ENCODE measurements at regions not wholly inside any gene's neighbourhood (a gene's known extent, or its start where the extent isn't known, plus 50 kb on each side); places are given as distances from the start of the nearest gene placed in this dataset.

DNA sequence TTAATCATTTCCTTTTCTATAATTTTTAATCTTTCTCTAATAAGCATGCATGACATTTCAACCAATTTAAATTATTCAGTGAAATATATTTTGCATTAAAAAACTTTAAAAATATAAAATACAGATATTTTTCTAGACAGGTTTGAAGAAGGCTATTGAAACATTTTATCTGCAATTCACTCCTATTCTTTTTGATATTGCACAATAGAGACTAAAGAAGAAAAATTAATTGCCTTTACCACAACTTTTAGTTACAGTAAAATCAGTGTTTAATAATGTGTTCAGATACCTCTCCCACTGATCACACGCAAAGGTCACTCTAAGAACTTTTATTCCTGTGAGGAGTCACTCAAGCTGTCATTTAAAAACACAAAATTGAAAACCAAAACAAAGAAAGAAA is 1416.7 kb downstream of the FSCB start:
- WGBS (ENCODE audit: low lambda C conversion rate) = 30% methylated on average over 1 of the region's 1 CpG

DNA sequence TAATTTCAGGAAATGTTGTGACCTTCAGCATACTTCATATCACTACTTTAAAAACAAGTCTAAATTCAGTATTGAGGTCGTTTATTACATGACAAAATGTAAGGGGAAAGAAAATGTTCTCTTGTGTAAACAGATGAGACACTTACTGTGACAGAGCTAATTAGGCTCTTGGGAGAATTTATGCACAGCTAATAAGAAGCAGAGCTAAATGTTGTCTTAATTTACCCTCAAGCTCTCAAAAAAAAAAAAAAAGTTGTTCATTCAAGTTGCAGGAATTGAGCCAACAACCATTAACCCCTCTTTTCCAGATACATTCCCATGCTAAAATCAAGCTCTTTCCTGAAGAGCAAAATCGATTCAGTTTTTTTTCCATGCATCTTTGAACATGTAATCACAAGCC is 1419.4 kb downstream of the FSCB start:
- no peak overlapping the region for H3K9ac ChIP-seq

More for the DNA sequence above, 1416.7 kb downstream of the FSCB start:
- Histone ChIP-seq H2AFZ (ENCODE audit: low read depth) (no peak overlapping the region), H3K9ac (no peak overlapping the region), H4K20me1 (ENCODE audit: insufficient read depth) (no peaks in the 10 kb centered on the region), H3K4me3 (ENCODE audit: low read depth in 2 of 2, low read length in 1 of 2) (no peak overlapping the region), H3K27ac (ENCODE audit: low read depth in 2 of 2, low read length in 1 of 2) (no peak overlapping the region), H3K79me2 (ENCODE audit: insufficient read depth) (no peaks in the 10 kb centered on the region), H3K9me3 (no peaks in the 10 kb centered on the region), H3K9me2 (no peaks in the 10 kb centered on the region), H3K4me2 (no peak overlapping the region), H3K27me3 (ENCODE audit: insufficient read depth) (no peaks in the 10 kb centered on the region), H3F3A (replicated peaks; ENCODE audit: insufficient read depth) (no peaks in the 10 kb centered on the region), H3K36me3 (replicated peaks in 1 of 2; ENCODE audit: control insufficient read depth in 1 of 2, insufficient read depth in 2 of 2, low read length in 1 of 2) (no peaks in the 10 kb centered on the region), H3K4me1 (ENCODE audit: control insufficient read depth in 1 of 2, insufficient read depth in 2 of 2, low read depth in 1 of 2, low read length in 1 of 2) (no peaks in the 10 kb centered on the region)
- CTCF ChIA-PET = no interaction called here
- POLR2A ChIA-PET = no interaction called here
- DNase-seq = no peak
- TF ChIP-seq, protein P1, sequence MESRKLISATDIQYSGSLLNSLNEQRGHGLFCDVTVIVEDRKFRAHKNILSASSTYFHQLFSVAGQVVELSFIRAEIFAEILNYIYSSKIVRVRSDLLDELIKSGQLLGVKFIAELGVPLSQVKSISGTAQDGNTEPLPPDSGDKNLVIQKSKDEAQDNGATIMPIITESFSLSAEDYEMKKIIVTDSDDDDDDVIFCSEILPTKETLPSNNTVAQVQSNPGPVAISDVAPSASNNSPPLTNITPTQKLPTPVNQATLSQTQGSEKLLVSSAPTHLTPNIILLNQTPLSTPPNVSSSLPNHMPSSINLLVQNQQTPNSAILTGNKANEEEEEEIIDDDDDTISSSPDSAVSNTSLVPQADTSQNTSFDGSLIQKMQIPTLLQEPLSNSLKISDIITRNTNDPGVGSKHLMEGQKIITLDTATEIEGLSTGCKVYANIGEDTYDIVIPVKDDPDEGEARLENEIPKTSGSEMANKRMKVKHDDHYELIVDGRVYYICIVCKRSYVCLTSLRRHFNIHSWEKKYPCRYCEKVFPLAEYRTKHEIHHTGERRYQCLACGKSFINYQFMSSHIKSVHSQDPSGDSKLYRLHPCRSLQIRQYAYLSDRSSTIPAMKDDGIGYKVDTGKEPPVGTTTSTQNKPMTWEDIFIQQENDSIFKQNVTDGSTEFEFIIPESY (IDR thresholded peaks at IDR 0.05; ENCODE audit: borderline replicate concordance, low read depth) = no peak
- TF ChIP-seq SMC3 (IDR thresholded peaks at IDR 0.05; ENCODE audit: low read depth, low read length) (no peak), NRF1 (IDR thresholded peaks at IDR 0.05; ENCODE audit: low read depth, low read length) (no peak)

DNA sequence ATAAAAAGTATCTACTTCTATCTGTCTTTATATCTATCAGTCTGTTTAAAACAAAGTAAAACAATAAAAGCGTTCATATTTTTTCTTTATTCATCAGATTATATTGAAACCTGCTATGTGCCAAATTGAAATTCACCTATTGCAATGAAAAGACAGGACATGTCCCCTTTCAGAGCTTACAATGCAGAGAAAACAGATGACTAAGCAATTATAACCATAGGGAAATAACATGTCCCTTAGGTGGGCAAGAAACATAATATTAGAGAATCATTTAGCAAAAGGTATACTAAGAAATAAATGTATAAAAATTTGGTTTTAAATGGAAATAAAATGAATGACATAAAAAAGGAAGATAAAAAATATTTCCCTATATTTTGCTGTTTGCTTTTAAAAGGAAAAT is 1421.3 kb downstream of the FSCB start:
- Histone ChIP-seq H4K20me1 (ENCODE audit: insufficient read depth) (no peaks in the 10 kb centered on the region), H3K9me3 (no peaks in the 10 kb centered on the region), H3K79me2 (ENCODE audit: insufficient read depth) (no peaks in the 10 kb centered on the region), H3K9ac (no peak overlapping the region), H3K9me2 (no peaks in the 10 kb centered on the region), H3K4me3 (ENCODE audit: low read depth in 2 of 2, low read length in 1 of 2) (no peak overlapping the region), H3K27ac (ENCODE audit: low read depth in 2 of 2, low read length in 1 of 2) (no peak overlapping the region), H3K4me1 (ENCODE audit: control insufficient read depth in 1 of 2, insufficient read depth in 2 of 2, low read depth in 1 of 2, low read length in 1 of 2) (no peaks in the 10 kb centered on the region), H3K36me3 (replicated peaks in 1 of 2; ENCODE audit: control insufficient read depth in 1 of 2, insufficient read depth in 2 of 2, low read length in 1 of 2) (no peaks in the 10 kb centered on the region), H3K27me3 (ENCODE audit: insufficient read depth) (no peaks in the 10 kb centered on the region), H3F3A (replicated peaks; ENCODE audit: insufficient read depth) (no peaks in the 10 kb centered on the region), H2AFZ (ENCODE audit: low read depth) (no peak overlapping the region), H3K4me2 (no peak overlapping the region)
- ChIA-PET POLR2A (no interaction called here), CTCF (no interaction called here)
- 3% methylated on average over 1 of the region's 1 CpG for WGBS (ENCODE audit: low lambda C conversion rate)
- DNase-seq = no peak
- no peak for TF ChIP-seq FOXJ3 (CRISPR knock-in tag; IDR thresholded peaks at IDR 0.05)
- no peak for TF ChIP-seq EZH2phosphoT487 (IDR thresholded peaks at IDR 0.05; ENCODE audit: borderline replicate concordance, low read depth)
- TF ChIP-seq TAF1 (IDR thresholded peaks at IDR 0.05; ENCODE audit: borderline replicate concordance, low read depth, low read length) = no peak
- TF ChIP-seq GABPA (IDR thresholded peaks at IDR 0.05; ENCODE audit: low read depth) = no peak
- TF ChIP-seq, protein P2, sequence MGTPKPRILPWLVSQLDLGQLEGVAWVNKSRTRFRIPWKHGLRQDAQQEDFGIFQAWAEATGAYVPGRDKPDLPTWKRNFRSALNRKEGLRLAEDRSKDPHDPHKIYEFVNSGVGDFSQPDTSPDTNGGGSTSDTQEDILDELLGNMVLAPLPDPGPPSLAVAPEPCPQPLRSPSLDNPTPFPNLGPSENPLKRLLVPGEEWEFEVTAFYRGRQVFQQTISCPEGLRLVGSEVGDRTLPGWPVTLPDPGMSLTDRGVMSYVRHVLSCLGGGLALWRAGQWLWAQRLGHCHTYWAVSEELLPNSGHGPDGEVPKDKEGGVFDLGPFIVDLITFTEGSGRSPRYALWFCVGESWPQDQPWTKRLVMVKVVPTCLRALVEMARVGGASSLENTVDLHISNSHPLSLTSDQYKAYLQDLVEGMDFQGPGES (IDR thresholded peaks at IDR 0.05; ENCODE audit: low read depth, low read length) = no peak
- TF ChIP-seq RCOR1 (IDR thresholded peaks at IDR 0.05; ENCODE audit: low read length) = no peak
- TF ChIP-seq RFX5 (IDR thresholded peaks at IDR 0.05; ENCODE audit: low read length) = no peak
- TF ChIP-seq, protein P3, sequence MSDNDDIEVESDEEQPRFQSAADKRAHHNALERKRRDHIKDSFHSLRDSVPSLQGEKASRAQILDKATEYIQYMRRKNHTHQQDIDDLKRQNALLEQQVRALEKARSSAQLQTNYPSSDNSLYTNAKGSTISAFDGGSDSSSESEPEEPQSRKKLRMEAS (IDR thresholded peaks at IDR 0.05; ENCODE audit: low read depth) = no peak

More for the DNA sequence above, 1419.4 kb downstream of the FSCB start:
- Histone ChIP-seq H3K79me2 (ENCODE audit: insufficient read depth) (no peaks in the 10 kb centered on the region), H3K27ac (ENCODE audit: low read depth in 2 of 2, low read length in 1 of 2) (no peak overlapping the region), H3F3A (replicated peaks; ENCODE audit: insufficient read depth) (no peaks in the 10 kb centered on the region), H4K20me1 (ENCODE audit: insufficient read depth) (no peaks in the 10 kb centered on the region), H3K27me3 (ENCODE audit: insufficient read depth) (no peaks in the 10 kb centered on the region), H3K9me3 (no peaks in the 10 kb centered on the region), H3K36me3 (replicated peaks in 1 of 2; ENCODE audit: control insufficient read depth in 1 of 2, insufficient read depth in 2 of 2, low read length in 1 of 2) (no peaks in the 10 kb centered on the region), H3K9me2 (no peaks in the 10 kb centered on the region), H2AFZ (ENCODE audit: low read depth) (no peak overlapping the region), H3K4me1 (ENCODE audit: control insufficient read depth in 1 of 2, insufficient read depth in 2 of 2, low read depth in 1 of 2, low read length in 1 of 2) (no peaks in the 10 kb centered on the region), H3K4me2 (no peak overlapping the region), H3K4me3 (ENCODE audit: low read depth in 2 of 2, low read length in 1 of 2) (no peak overlapping the region)
- ChIA-PET CTCF (no interaction called here), POLR2A (no interaction called here)
- WGBS (ENCODE audit: low lambda C conversion rate) = 0% methylated on average over 2 of the region's 2 CpGs
- DNase-seq = no peak
- no peak for TF ChIP-seq YY1 (IDR thresholded peaks at IDR 0.05; ENCODE audit: low read depth)
- no peak for TF ChIP-seq MEF2A (IDR thresholded peaks at IDR 0.05; ENCODE audit: borderline replicate concordance, low read depth)
- TF ChIP-seq, protein P2 (IDR thresholded peaks at IDR 0.05; ENCODE audit: low read depth, low read length) = no peak
- no peak for TF ChIP-seq SIN3A (IDR thresholded peaks at IDR 0.05; ENCODE audit: borderline replicate concordance, low read depth, low read length)

Data from SK-N-SH (cell line).